Uterus (tissue), 2 donors: ENCODE measurements at regions not wholly inside any gene's neighbourhood (a gene's known extent, or its start where the extent isn't known, plus 50 kb on each side); places are given as distances from the start of the nearest gene placed in this dataset.

ENCODE experiments used
- CTCF ChIP-seq, 4 experiments: fragments of 200-600 bp in 2 of 4; fragments of 450-650 bp in 2 of 4; sonication (generic) in 2 of 4; IDR thresholded peaks; one replicate each; pipeline ENCODE4 v1.5.1; 2016 to 2019; ENCODE audit warnings: antibody characterized with exemption in 4 of 4, mild to moderate bottlenecking in 2 of 4, moderate library complexity in 1 of 4
- POLR2A ChIP-seq, 2 donors: fragments of 450-650 bp; IDR thresholded peaks; one replicate each; pipeline ENCODE4 v1.6.1; 2016; ENCODE audit warnings: antibody characterized with exemption in 2 of 2, mild to moderate bottlenecking in 1 of 2, moderate library complexity in 1 of 2

GRCh38 chr2:100726866-100727265 lies 93.1 kb upstream of the NPAS2 start:
- TF ChIP-seq CTCF (IDR thresholded peaks at IDR 0.05) = no peak
- no peak for TF ChIP-seq POLR2A (IDR thresholded peaks at IDR 0.05)
